Ishikawa (cell line): ENCODE measurements at regions not wholly inside any gene's neighbourhood (a gene's known extent, or its start where the extent isn't known, plus 50 kb on each side); places are given as distances from the start of the nearest gene placed in this dataset.

ENCODE experiments used
- CEBPB ChIP-seq: IDR thresholded peaks from 2 replicates; pipeline ENCODE4 v1.6.1; 2012
- CREB1 ChIP-seq: IDR thresholded peaks from 2 replicates; pipeline ENCODE4 v1.6.1; 2012; ENCODE audit warnings: low read depth
- EGR1 ChIP-seq: IDR thresholded peaks from 2 replicates; pipeline ENCODE4 v1.6.1; 2012
- EP300 ChIP-seq: IDR thresholded peaks from 2 replicates; pipeline ENCODE4 v1.6.1; 2012; ENCODE audit warnings: borderline replicate concordance
- FOXM1 ChIP-seq: IDR thresholded peaks from 2 replicates; pipeline ENCODE4 v1.6.1; 2012; ENCODE audit warnings: low read depth, borderline replicate concordance
- NFIC ChIP-seq: IDR thresholded peaks from 2 replicates; pipeline ENCODE4 v1.6.1; 2012
- RAD21 ChIP-seq: IDR thresholded peaks from 2 replicates; pipeline ENCODE4 v1.6.1; 2012; ENCODE audit warnings: low read depth
- TAF1 ChIP-seq: IDR thresholded peaks from 2 replicates; pipeline ENCODE4 v1.6.1; 2012; ENCODE audit warnings: low read depth, mild to moderate bottlenecking
- TCF12 ChIP-seq: IDR thresholded peaks from 2 replicates; pipeline ENCODE4 v1.6.1; 2012; ENCODE audit warnings: low read depth
- TEAD4 ChIP-seq: IDR thresholded peaks from 2 replicates; pipeline ENCODE4 v1.6.1; 2012
- YY1 ChIP-seq: IDR thresholded peaks from 2 replicates; pipeline ENCODE4 v1.6.1; 2012; ENCODE audit warnings: low read depth
- ZBTB7A ChIP-seq: IDR thresholded peaks from 2 replicates; pipeline ENCODE4 v1.6.1; 2012; ENCODE audit warnings: low read depth
- TF ChIP-seq, protein P1 (sequence below): IDR thresholded peaks from 2 replicates; pipeline ENCODE4 v1.6.1; 2012; ENCODE audit warnings: low read depth, mild to moderate bottlenecking
- TF ChIP-seq, protein P2 (sequence below): IDR thresholded peaks from 2 replicates; pipeline ENCODE4 v1.6.1; 2012
- TF ChIP-seq, protein P3 (sequence below): IDR thresholded peaks from 2 replicates; pipeline ENCODE4 v1.6.1; 2012

DNA sequence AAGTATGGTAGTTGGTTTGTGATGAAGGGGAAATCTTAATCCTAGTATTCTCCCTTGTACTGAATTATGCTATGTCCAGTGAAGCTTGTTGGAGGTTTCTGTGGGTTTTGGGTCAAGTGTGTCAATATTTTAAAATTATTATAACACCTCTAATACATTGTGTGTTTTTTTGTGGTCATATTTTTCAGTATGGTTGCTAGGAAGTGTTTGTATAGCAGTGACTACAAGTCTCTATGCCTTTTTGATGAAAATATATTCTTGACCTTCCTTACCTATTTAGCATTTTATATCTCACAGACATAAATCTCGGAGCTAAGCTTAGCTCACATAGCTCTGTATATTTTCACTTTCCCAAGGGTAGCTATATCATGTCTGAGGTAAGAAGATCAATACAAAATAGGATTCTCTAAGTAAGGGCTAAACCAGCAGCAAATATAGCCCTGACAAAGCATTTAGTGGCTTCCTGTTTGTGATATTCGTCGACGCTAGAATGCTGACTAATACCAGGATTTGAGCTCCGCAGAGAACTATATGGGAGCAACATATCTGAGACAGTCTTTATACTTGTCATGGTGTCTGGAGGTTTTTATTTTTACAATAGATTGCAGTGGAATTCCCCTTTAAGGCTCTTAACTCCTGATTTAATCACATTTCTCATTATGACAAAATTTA is 82.3 kb downstream of the MACIR start:
- TF ChIP-seq TEAD4 (no peak), CREB1 (no peak), CEBPB (no peak), ZBTB7A (no peak), EGR1 (no peak), NFIC (no peak), RAD21 (no peak), TCF12 (no peak), TAF1 (no peak), FOXM1 (no peak), YY1 (no peak), EP300 (no peak)
- TF ChIP-seq, protein P1, sequence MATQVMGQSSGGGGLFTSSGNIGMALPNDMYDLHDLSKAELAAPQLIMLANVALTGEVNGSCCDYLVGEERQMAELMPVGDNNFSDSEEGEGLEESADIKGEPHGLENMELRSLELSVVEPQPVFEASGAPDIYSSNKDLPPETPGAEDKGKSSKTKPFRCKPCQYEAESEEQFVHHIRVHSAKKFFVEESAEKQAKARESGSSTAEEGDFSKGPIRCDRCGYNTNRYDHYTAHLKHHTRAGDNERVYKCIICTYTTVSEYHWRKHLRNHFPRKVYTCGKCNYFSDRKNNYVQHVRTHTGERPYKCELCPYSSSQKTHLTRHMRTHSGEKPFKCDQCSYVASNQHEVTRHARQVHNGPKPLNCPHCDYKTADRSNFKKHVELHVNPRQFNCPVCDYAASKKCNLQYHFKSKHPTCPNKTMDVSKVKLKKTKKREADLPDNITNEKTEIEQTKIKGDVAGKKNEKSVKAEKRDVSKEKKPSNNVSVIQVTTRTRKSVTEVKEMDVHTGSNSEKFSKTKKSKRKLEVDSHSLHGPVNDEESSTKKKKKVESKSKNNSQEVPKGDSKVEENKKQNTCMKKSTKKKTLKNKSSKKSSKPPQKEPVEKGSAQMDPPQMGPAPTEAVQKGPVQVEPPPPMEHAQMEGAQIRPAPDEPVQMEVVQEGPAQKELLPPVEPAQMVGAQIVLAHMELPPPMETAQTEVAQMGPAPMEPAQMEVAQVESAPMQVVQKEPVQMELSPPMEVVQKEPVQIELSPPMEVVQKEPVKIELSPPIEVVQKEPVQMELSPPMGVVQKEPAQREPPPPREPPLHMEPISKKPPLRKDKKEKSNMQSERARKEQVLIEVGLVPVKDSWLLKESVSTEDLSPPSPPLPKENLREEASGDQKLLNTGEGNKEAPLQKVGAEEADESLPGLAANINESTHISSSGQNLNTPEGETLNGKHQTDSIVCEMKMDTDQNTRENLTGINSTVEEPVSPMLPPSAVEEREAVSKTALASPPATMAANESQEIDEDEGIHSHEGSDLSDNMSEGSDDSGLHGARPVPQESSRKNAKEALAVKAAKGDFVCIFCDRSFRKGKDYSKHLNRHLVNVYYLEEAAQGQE, result no peak
- TF ChIP-seq, protein P2, sequence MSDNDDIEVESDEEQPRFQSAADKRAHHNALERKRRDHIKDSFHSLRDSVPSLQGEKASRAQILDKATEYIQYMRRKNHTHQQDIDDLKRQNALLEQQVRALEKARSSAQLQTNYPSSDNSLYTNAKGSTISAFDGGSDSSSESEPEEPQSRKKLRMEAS, result no peak
- TF ChIP-seq, protein P3, sequence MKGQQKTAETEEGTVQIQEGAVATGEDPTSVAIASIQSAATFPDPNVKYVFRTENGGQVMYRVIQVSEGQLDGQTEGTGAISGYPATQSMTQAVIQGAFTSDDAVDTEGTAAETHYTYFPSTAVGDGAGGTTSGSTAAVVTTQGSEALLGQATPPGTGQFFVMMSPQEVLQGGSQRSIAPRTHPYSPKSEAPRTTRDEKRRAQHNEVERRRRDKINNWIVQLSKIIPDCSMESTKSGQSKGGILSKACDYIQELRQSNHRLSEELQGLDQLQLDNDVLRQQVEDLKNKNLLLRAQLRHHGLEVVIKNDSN, result no peak

GRCh38 chr5:103340132-103340531 is 81.6 kb downstream of the MACIR start:
- TF ChIP-seq TEAD4, result no peak
- TF ChIP-seq FOXM1, result no peak
- no peak for TF ChIP-seq CREB1
- TF ChIP-seq, protein P1, result no peak
- TF ChIP-seq EP300, result no peak
- TF ChIP-seq, protein P3, result no peak
- TF ChIP-seq ZBTB7A, result no peak
- TF ChIP-seq TAF1, result no peak
- TF ChIP-seq RAD21, result no peak
- TF ChIP-seq EGR1, result no peak
- no peak for TF ChIP-seq CEBPB
- TF ChIP-seq, protein P2, result no peak
- no peak for TF ChIP-seq YY1
- TF ChIP-seq NFIC, result no peak
- no peak for TF ChIP-seq TCF12

DNA sequence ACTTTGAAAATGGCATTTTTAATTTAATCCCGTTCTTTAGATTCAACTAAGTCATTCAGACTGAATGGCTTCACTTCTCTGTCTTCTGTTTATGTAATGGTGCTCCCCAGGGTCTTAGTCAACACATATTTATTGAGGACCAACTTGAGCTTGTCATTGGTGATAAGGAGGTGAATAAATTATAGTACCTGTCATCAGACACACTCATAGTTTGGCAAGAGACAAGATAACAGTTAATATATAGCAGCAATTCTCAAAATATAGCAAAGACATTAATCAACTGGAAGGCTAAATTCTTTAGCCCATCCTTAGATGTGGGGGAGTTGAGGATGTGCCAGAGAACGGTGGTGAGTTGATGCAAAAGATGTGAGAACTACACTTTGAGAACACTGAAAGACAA is 78.4 kb downstream of the MACIR start:
- TF ChIP-seq TAF1, result no peak
- no peak for TF ChIP-seq TEAD4
- TF ChIP-seq, protein P1, result no peak
- no peak for TF ChIP-seq EGR1
- TF ChIP-seq, protein P3, result no peak
- no peak for TF ChIP-seq YY1
- no peak for TF ChIP-seq NFIC
- TF ChIP-seq, protein P2, result no peak
- no peak for TF ChIP-seq ZBTB7A
- no peak for TF ChIP-seq FOXM1
- no peak for TF ChIP-seq RAD21
- TF ChIP-seq CREB1, result no peak
- no peak for TF ChIP-seq CEBPB
- TF ChIP-seq TCF12, result no peak
- TF ChIP-seq EP300, result no peak
